ENCODE measurements at regions not wholly inside any gene's neighbourhood (a gene's known extent, or its start where the extent isn't known, plus 50 kb on each side); places are given as distances from the start of the nearest gene placed in this dataset.

- no peak overlapping the region for H3K4me3 ChIP-seq (ENCODE audit: low read length)
- H3K27ac ChIP-seq (ENCODE audit: low read depth, low read length) = no peak overlapping the region
- H3K9me3 ChIP-seq (ENCODE audit: insufficient read depth, low read depth, low read length) = no peaks in the 10 kb centered on the region
- no peaks in the 10 kb centered on the region for H3K4me1 ChIP-seq (ENCODE audit: insufficient read depth, low read length)
- H3K9ac ChIP-seq (ENCODE audit: low read depth, low read length) = no peak overlapping the region
- H3K36me3 ChIP-seq (ENCODE audit: insufficient read depth, low read length) = no peaks in the 10 kb centered on the region
- H3K27me3 ChIP-seq (ENCODE audit: insufficient read depth, low read length) = no peaks in the 10 kb centered on the region
These were observed 51.4 kb upstream of the KIAA1217 start for GRCh38 chr10:24157567-24157966.

All from HUES64 (cell line).